ENCODE measurements at regions not wholly inside any gene's neighbourhood (a gene's known extent, or its start where the extent isn't known, plus 50 kb on each side); places are given as distances from the start of the nearest gene placed in this dataset.

GRCh38 chr10:123373591-123373990 is 219.4 kb downstream of the BUB3 start:
- no peak for TF ChIP-seq CTCF (IDR thresholded peaks at IDR 0.05)
- no peak for ATAC-seq (ENCODE audit: low FRiP score)

DNA sequence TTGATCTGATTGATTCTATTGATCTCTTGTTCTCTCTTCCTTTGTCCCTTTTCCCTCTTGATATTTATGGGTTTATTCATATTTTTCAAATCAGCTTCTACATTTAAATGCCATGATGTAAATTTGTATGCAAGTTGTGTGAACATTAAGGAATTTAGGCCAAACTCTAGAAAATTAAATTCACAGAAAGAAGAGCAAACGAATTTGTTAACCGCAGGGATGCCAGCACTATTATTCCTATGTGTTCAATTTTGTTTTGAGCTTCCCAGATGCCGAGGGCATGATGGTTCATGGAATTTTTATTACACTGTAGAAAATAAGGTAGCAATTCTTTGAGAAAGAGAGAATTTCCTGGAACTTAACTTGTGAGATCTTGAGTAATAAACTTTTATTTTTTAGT is 220.9 kb downstream of the BUB3 start:
- no peak for ATAC-seq (ENCODE audit: low FRiP score)
- DNase-seq (ENCODE audit: low spot score) = no peak
- no peak for TF ChIP-seq CTCF (IDR thresholded peaks at IDR 0.05)

More at GRCh38 chr10:123373591-123373990, 219.4 kb downstream of the BUB3 start:
- no peak for DNase-seq (ENCODE audit: low spot score)

GRCh38 chr10:123375738-123376137 is 221.5 kb downstream of the BUB3 start:
- no peak for TF ChIP-seq CTCF (IDR thresholded peaks at IDR 0.05)
- ATAC-seq (ENCODE audit: low FRiP score) (no peak), DNase-seq (ENCODE audit: low spot score) (no peak)

DNA sequence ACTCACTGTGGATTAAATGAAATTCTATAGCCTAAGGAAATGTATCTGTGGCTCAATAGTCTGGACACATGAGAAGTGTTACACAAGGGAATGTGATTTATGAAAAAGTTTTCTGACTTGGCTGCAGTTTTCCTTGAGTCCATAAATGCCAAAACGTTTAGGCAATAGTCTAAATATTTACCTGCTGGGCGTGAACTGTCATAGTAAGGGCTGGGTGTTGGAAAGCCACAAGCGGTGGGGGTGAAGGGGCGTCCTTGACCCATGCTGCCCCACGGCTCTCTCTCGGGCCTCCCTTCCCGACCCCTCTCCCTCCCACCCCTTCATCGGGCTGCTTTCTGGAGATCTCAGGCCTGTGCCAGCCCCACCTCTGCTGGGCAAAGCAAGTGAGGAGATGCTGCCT is 223.7 kb downstream of the BUB3 start:
- DNase-seq (ENCODE audit: low spot score) = no peak
- ATAC-seq (ENCODE audit: low FRiP score) = no peak
- TF ChIP-seq CTCF (IDR thresholded peaks at IDR 0.05) = no peak

DNA sequence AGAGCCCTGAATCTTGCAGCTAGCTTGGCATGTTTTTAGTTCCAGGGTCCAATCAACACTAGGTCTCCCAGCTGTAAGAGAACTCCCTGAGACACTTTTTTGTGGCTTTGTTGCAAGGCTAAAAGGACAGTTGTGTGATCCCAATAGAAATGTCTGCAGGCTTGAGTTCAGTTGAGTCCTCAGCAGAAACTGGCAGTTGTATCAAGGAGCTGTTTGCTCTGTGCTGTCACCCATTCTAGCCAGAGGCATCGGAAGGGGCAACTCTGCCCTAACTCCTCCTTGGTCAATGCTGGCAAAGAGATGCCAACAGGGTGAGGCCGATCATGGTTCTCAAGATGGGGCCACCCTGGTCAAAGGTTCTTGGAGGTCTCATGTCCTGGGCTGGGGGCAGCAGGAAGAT is 224.1 kb downstream of the BUB3 start:
- no peak for TF ChIP-seq CTCF (IDR thresholded peaks at IDR 0.05)
- DNase-seq (ENCODE audit: low spot score) (no peak), ATAC-seq (ENCODE audit: low FRiP score) (no peak)

GRCh38 chr10:123379156-123379555 is 225.0 kb downstream of the BUB3 start:
- TF ChIP-seq CTCF (IDR thresholded peaks at IDR 0.05) = no peak
- ATAC-seq (ENCODE audit: low FRiP score) (no peak), DNase-seq (ENCODE audit: low spot score) (no peak)

DNA sequence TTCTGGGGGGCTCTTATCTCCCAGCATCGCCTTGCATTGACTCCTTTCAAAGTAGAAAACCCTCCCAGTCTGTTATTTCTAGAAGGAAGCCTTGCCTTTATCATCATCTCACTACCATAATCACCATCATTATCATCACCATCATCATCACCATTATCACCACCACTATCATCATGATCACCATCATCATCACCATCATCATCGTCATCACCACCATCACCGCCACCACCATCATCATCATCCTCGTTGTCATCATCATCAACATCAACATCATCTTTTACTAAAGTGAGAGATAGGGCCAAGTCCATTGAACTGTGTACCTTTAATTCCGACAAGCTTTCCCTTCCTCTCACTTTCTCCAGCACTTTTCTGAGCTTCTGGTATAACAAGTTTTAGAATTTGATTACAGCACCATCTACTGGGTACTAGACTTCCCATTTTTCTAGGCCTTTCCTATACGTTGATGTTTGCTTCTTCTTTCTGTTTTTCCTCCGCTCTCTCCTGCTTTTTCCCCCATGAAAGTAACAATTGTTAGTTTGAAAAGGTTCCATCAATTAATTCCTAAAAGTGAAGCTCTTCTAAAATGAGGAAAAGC is 226.4 kb downstream of the BUB3 start:
- DNase-seq (ENCODE audit: low spot score) (no peak), ATAC-seq (ENCODE audit: low FRiP score) (no peak)

More for the DNA sequence above, 226.4 kb downstream of the BUB3 start:
- no peak for TF ChIP-seq CTCF (IDR thresholded peaks at IDR 0.05)

All from omental fat pad (tissue), 3 donors.